ENCODE measurements at regions not wholly inside any gene's neighbourhood (a gene's known extent, or its start where the extent isn't known, plus 50 kb on each side); places are given as distances from the start of the nearest gene placed in this dataset.
A peak's percentile ranks its signal among the peaks of the same experiment; 100 is the strongest.
"Not testable (repeated sequence)": the region's sequence is repeated elsewhere in the genome, so short reads cannot be mapped to it uniquely, and the experiment has no call there.

DNA sequence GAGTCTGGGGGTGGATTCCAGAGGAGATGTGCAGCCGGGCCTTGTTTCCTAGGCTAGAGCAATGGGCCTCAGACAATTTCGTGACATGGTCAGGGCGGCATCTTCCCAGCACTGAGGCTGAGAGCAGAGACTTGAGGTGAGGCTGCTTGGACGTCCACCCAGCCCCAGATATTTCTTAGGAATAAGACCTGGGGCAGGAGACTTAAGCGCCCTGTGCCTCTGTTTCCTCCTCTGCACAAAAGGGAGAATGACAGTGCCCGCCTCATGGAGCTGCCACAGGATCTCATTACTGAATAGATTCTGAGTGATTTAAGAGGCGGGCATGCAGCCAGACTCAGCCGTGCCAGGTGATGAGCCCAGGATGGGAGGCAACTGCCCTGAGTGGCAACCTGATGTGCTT lies 297.9 kb upstream of the SFSWAP start:
- H3K4me1 ChIP-seq (ENCODE audit: control insufficient read depth, insufficient read depth, low read length) = no peaks in the 10 kb centered on the region
- WGBS = 73% methylated on average over 8 of the region's 8 CpGs
- H3K9me3 ChIP-seq (ENCODE audit: control insufficient read depth, low read length) = no peaks in the 10 kb centered on the region
- intact Hi-C loops (cut with DNase I) = no loop called here
- no peak for ATAC-seq
- H3K27me3 ChIP-seq (ENCODE audit: control insufficient read depth, insufficient read depth) = no peaks in the 10 kb centered on the region
- H3K4me3 ChIP-seq (ENCODE audit: low read length) = no peak overlapping the region
- DNase-seq = no peak
- no peak overlapping the region for H3K27ac ChIP-seq (ENCODE audit: low read length)

- ATAC-seq (no peak), DNase-seq (no peak)
- intact Hi-C loops (cut with DNase I) = no loop called here
- no peak overlapping the region for H3K4me3 ChIP-seq (ENCODE audit: low read length)
- no peaks in the 10 kb centered on the region for H3K27me3 ChIP-seq (ENCODE audit: control insufficient read depth, insufficient read depth)
- H3K4me1 ChIP-seq (ENCODE audit: control insufficient read depth, insufficient read depth, low read length) = no peaks in the 10 kb centered on the region
- no peak overlapping the region for H3K27ac ChIP-seq (ENCODE audit: low read length)
- H3K9me3 ChIP-seq (ENCODE audit: control insufficient read depth, low read length) = no peaks in the 10 kb centered on the region
- 80% methylated on average over 12 of the region's 12 CpGs for WGBS
Observed at GRCh38 chr12:131413471-131413870, 297.4 kb upstream of the SFSWAP start.

GRCh38 chr12:131414155-131414922 lies 296.6 kb upstream of the SFSWAP start:
- H3K4me1 ChIP-seq (ENCODE audit: control insufficient read depth, insufficient read depth, low read length); H3K9me3 ChIP-seq (ENCODE audit: control insufficient read depth, low read length); H3K27me3 ChIP-seq (ENCODE audit: control insufficient read depth, insufficient read depth); H3K4me3 ChIP-seq (ENCODE audit: low read length); intact Hi-C loops (cut with DNase I); DNase-seq; H3K27ac ChIP-seq (ENCODE audit: low read length): not testable (repeated sequence)
- 51% methylated on average over 12 of the region's 20 CpGs for WGBS
- peak in 1 of 2 donors; percentile 8 for ATAC-seq

- no peak for ATAC-seq
- H3K4me3 ChIP-seq (ENCODE audit: low read length) = no peak overlapping the region
- no peaks in the 10 kb centered on the region for H3K9me3 ChIP-seq (ENCODE audit: control insufficient read depth, low read length)
- no peaks in the 10 kb centered on the region for H3K4me1 ChIP-seq (ENCODE audit: control insufficient read depth, insufficient read depth, low read length)
- intact Hi-C loops (cut with DNase I) = no loop called here
- no peak for DNase-seq
- no peaks in the 10 kb centered on the region for H3K27me3 ChIP-seq (ENCODE audit: control insufficient read depth, insufficient read depth)
- H3K27ac ChIP-seq (ENCODE audit: low read length) = no peak overlapping the region
- WGBS = 83% methylated on average over 4 of the region's 4 CpGs
Observed at GRCh38 chr12:131415781-131416180, 295.1 kb upstream of the SFSWAP start.

DNA sequence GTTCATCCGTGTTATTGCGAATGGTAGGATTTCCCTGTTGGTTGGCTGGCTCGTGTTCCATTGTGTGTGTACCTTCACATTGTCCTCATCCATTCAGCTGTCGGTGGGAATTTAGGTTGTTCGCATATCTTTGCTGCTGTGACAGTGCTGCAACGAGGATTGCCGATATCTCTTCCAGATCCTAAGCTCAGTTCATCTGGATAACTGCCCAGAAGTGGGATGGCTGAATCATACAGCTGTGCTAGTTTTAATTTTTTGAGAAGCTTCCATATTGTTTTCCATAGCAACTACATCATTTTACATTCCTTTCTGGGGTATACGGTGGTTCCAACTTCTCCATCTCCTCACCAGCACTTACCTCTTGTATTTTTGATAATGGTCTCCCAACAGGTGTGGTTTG lies 292.8 kb upstream of the SFSWAP start:
- 74% methylated on average over 8 of the region's 8 CpGs for WGBS
- Histone ChIP-seq H3K9me3 (ENCODE audit: control insufficient read depth, low read length) (no peaks in the 10 kb centered on the region), H3K4me3 (ENCODE audit: low read length) (no peak overlapping the region), H3K27me3 (ENCODE audit: control insufficient read depth, insufficient read depth) (no peaks in the 10 kb centered on the region), H3K27ac (ENCODE audit: low read length) (no peak overlapping the region), H3K4me1 (ENCODE audit: control insufficient read depth, insufficient read depth, low read length) (no peaks in the 10 kb centered on the region)
- ATAC-seq (no peak), DNase-seq (no peak)
- intact Hi-C loops (cut with DNase I) = no loop called here

- no peak overlapping the region for H3K27ac ChIP-seq (ENCODE audit: low read length)
- no peaks in the 10 kb centered on the region for H3K9me3 ChIP-seq (ENCODE audit: control insufficient read depth, low read length)
- H3K4me1 ChIP-seq (ENCODE audit: control insufficient read depth, insufficient read depth, low read length) = no peaks in the 10 kb centered on the region
- H3K4me3 ChIP-seq (ENCODE audit: low read length) = no peak overlapping the region
- DNase-seq = no peak
- intact Hi-C loops (cut with DNase I) = no loop called here
- 77% methylated on average over 2 of the region's 2 CpGs for WGBS
- H3K27me3 ChIP-seq (ENCODE audit: control insufficient read depth, insufficient read depth) = no peaks in the 10 kb centered on the region
- no peak for ATAC-seq
Observed at GRCh38 chr12:131418884-131419283, 292.0 kb upstream of the SFSWAP start.

DNA sequence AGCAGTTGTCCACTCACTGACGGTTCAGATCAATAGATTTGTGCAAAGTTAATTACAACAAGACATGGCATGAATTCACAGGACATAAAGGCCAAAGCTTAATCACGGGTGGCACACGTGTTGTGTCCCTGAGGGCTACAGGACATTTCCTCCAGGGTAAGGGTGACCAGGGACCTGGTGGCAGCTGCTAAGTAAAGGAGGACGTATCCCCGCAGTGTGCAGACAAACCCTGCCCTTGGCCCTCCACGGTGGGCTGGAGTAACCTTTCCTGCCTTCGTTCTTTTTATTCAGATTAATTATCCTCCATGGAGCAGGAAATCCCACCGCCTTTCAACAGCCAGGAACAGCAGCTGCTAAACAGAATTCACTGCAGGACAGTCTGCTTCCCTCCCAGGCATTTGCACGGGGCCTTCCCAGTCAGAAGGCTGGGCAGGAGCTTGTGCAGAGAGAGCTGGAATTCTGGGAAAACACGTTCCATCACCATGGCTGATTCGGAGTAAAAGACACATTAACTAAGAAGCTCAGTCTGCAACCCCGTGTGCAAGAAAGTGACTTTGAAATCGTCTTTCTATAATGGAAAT lies 289.9 kb upstream of the SFSWAP start:
- H3K4me1 ChIP-seq (ENCODE audit: control insufficient read depth, insufficient read depth, low read length) = no peaks in the 10 kb centered on the region
- H3K9me3 ChIP-seq (ENCODE audit: control insufficient read depth, low read length) = no peaks in the 10 kb centered on the region
- H3K27ac ChIP-seq (ENCODE audit: low read length) = no peak overlapping the region
- DNase-seq = no peak
- intact Hi-C loops (cut with DNase I) = no loop called here
- H3K27me3 ChIP-seq (ENCODE audit: control insufficient read depth, insufficient read depth) = no peaks in the 10 kb centered on the region
- 68% methylated on average over 13 of the region's 13 CpGs for WGBS
- no peak for ATAC-seq
- H3K4me3 ChIP-seq (ENCODE audit: low read length) = no peak overlapping the region

GRCh38 chr12:131421509-131422186 lies 289.2 kb upstream of the SFSWAP start:
- Histone ChIP-seq H3K27ac (ENCODE audit: low read length) (no peak overlapping the region), H3K4me1 (ENCODE audit: control insufficient read depth, insufficient read depth, low read length) (no peaks in the 10 kb centered on the region), H3K27me3 (ENCODE audit: control insufficient read depth, insufficient read depth) (no peaks in the 10 kb centered on the region), H3K4me3 (ENCODE audit: low read length) (no peak overlapping the region), H3K9me3 (ENCODE audit: control insufficient read depth, low read length) (no peaks in the 10 kb centered on the region)
- intact Hi-C loops (cut with DNase I) = no loop called here
- DNase-seq = no peak
- WGBS = 73% methylated on average over 10 of the region's 10 CpGs
- no peak for ATAC-seq

- H3K9me3 ChIP-seq (ENCODE audit: control insufficient read depth, low read length) = no peaks in the 10 kb centered on the region
- no peaks in the 10 kb centered on the region for H3K4me1 ChIP-seq (ENCODE audit: control insufficient read depth, insufficient read depth, low read length)
- H3K4me3 ChIP-seq (ENCODE audit: low read length) = no peak overlapping the region
- no peak overlapping the region for H3K27ac ChIP-seq (ENCODE audit: low read length)
- no peak for ATAC-seq
- intact Hi-C loops (cut with DNase I) = no loop called here
- WGBS = 87% methylated on average over 5 of the region's 5 CpGs
- DNase-seq = no peak
- H3K27me3 ChIP-seq (ENCODE audit: control insufficient read depth, insufficient read depth) = no peaks in the 10 kb centered on the region
Observed at GRCh38 chr12:131422187-131422520, 288.7 kb upstream of the SFSWAP start.

DNA sequence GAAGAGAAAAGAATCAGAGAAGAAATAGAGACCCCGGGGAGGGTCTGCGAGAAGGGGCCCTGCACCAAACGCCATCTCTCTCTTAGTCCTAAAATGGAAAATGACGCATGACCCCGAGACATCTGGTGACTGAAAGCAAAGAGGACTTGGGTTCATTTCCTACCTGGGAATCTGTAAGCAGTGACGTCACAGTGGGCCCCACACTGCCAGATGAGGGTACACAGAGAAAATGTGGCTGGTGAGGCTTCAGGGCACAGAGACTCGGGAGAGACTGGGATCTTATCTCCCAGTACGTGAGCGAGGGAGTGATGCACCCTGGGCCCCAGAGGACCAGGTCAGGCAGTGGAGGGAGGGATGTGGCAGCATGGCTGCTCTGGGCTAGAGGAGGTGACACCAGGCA lies 288.1 kb upstream of the SFSWAP start:
- Histone ChIP-seq H3K9me3 (ENCODE audit: control insufficient read depth, low read length) (no peaks in the 10 kb centered on the region), H3K4me3 (ENCODE audit: low read length) (no peak overlapping the region), H3K27me3 (ENCODE audit: control insufficient read depth, insufficient read depth) (no peaks in the 10 kb centered on the region), H3K4me1 (ENCODE audit: control insufficient read depth, insufficient read depth, low read length) (no peaks in the 10 kb centered on the region), H3K27ac (ENCODE audit: low read length) (no peak overlapping the region)
- 76% methylated on average over 9 of the region's 9 CpGs for WGBS
- ATAC-seq = no peak
- intact Hi-C loops (cut with DNase I) = no loop called here
- no peak for DNase-seq

GRCh38 chr12:131424270-131424669 lies 286.6 kb upstream of the SFSWAP start:
- intact Hi-C loops (cut with DNase I) = no loop called here
- Histone ChIP-seq H3K4me3 (ENCODE audit: low read length) (no peak overlapping the region), H3K27me3 (ENCODE audit: control insufficient read depth, insufficient read depth) (no peaks in the 10 kb centered on the region), H3K27ac (ENCODE audit: low read length) (no peak overlapping the region), H3K4me1 (ENCODE audit: control insufficient read depth, insufficient read depth, low read length) (no peaks in the 10 kb centered on the region), H3K9me3 (ENCODE audit: control insufficient read depth, low read length) (no peaks in the 10 kb centered on the region)
- DNase-seq = no peak
- ATAC-seq = no peak
